ENCODE measurements at regions not wholly inside any gene's neighbourhood (a gene's known extent, or its start where the extent isn't known, plus 50 kb on each side); places are given as distances from the start of the nearest gene placed in this dataset.

GRCh38 chr3:119091936-119092677, 53.9 kb upstream of the TEX55 start:
- Histone ChIP-seq H3K9me3 (no peaks in the 10 kb centered on the region), H3K27ac (no peak overlapping the region), H3K36me3 (no peaks in the 10 kb centered on the region), H3K27me3 (no peaks in the 10 kb centered on the region), H3K4me3 (no peak overlapping the region), H3K4me1 (no peaks in the 10 kb centered on the region)
- intact Hi-C loops (cut with DNase I; ENCODE audit: low total_unique reads) = loop anchor here (10.0 kb wide), 1 partner anchor 207 kb away; no protein-coding TSS in a partner anchor
- DNase-seq (ENCODE audit: low spot score in 2 of 2) = no peak
- no peak for TF ChIP-seq POLR2A (IDR thresholded peaks at IDR 0.05)
- no peak for TF ChIP-seq POLR2AphosphoS5 (IDR thresholded peaks at IDR 0.05)
- TF ChIP-seq CTCF (IDR thresholded peaks at IDR 0.05) = no peak

- no peak overlapping the region for H3K27ac ChIP-seq
- intact Hi-C loops (cut with DNase I; ENCODE audit: low total_unique reads) = no loop called here
- H3K9me3 ChIP-seq = no peaks in the 10 kb centered on the region
- TF ChIP-seq POLR2AphosphoS5 (IDR thresholded peaks at IDR 0.05) (no peak), POLR2A (IDR thresholded peaks at IDR 0.05) (no peak), CTCF (IDR thresholded peaks at IDR 0.05) (no peak)
- no peak for DNase-seq (ENCODE audit: low spot score in 2 of 2)
- H3K27me3 ChIP-seq = no peaks in the 10 kb centered on the region
- no peaks in the 10 kb centered on the region for H3K4me1 ChIP-seq
- H3K36me3 ChIP-seq = no peaks in the 10 kb centered on the region
- no peak overlapping the region for H3K4me3 ChIP-seq
These were observed 53.2 kb upstream of the IGSF11 start for GRCh38 chr3:119087799-119088198.

GRCh38 chr3:119085070-119085439, 50.4 kb upstream of the IGSF11 start:
- no peak for DNase-seq (ENCODE audit: low spot score in 2 of 2)
- TF ChIP-seq CTCF (IDR thresholded peaks at IDR 0.05) (no peak), POLR2A (IDR thresholded peaks at IDR 0.05) (no peak), POLR2AphosphoS5 (IDR thresholded peaks at IDR 0.05) (no peak)
- Histone ChIP-seq H3K4me1 (no peaks in the 10 kb centered on the region), H3K36me3 (no peaks in the 10 kb centered on the region), H3K9me3 (no peaks in the 10 kb centered on the region), H3K27me3 (no peaks in the 10 kb centered on the region), H3K27ac (no peak overlapping the region), H3K4me3 (no peak overlapping the region)
- intact Hi-C loops (cut with DNase I; ENCODE audit: low total_unique reads) = no loop called here

- H3K36me3 ChIP-seq = no peaks in the 10 kb centered on the region
- intact Hi-C loops (cut with DNase I; ENCODE audit: low total_unique reads) = no loop called here
- H3K27ac ChIP-seq = no peak overlapping the region
- TF ChIP-seq POLR2A (IDR thresholded peaks at IDR 0.05) = no peak
- no peak for TF ChIP-seq CTCF (IDR thresholded peaks at IDR 0.05)
- TF ChIP-seq POLR2AphosphoS5 (IDR thresholded peaks at IDR 0.05) = no peak
- DNase-seq (ENCODE audit: low spot score in 2 of 2) = no peak
- H3K27me3 ChIP-seq = no peaks in the 10 kb centered on the region
- no peak overlapping the region for H3K4me3 ChIP-seq
- no peaks in the 10 kb centered on the region for H3K4me1 ChIP-seq
- no peaks in the 10 kb centered on the region for H3K9me3 ChIP-seq
These were observed 49.9 kb upstream of the IGSF11 start for GRCh38 chr3:119084371-119085069.
